Colonic mucosa (tissue), 4 donors: ENCODE measurements at regions not wholly inside any gene's neighbourhood (a gene's known extent, or its start where the extent isn't known, plus 50 kb on each side); places are given as distances from the start of the nearest gene placed in this dataset.

Experiments used
- DNase-seq: peaks from one replicate; pipeline ENCODE4 v3.0.0-alpha.2; 2020
- H3K27ac ChIP-seq: fragments of 200-600 bp; one replicate; pipeline ENCODE4 v1.8.0; 2021
- H3K27me3 ChIP-seq: fragments of 200-600 bp; one replicate; pipeline ENCODE4 v1.8.0; 2021
- H3K36me3 ChIP-seq: fragments of 200-600 bp; one replicate; pipeline ENCODE4 v1.8.0; 2021
- H3K4me1 ChIP-seq: fragments of 200-600 bp; one replicate; pipeline ENCODE4 v1.8.0; 2021; ENCODE audit warnings: mild to moderate bottlenecking
- H3K4me3 ChIP-seq: fragments of 200-600 bp; one replicate; pipeline ENCODE4 v1.8.0; 2021
- H3K9ac ChIP-seq, 2 donors: one replicate each; pipeline ENCODE4 v1.7.0; 2013; ENCODE audit warnings: control low read depth in 2 of 2, low read depth in 2 of 2, low read length in 2 of 2
- H3K9me3 ChIP-seq: fragments of 200-600 bp; one replicate; pipeline ENCODE4 v1.8.0; 2021
- CTCF ChIP-seq: fragments of 200-600 bp; IDR thresholded peaks from one replicate; pipeline ENCODE4 v1.8.0; 2022; ENCODE audit warnings: antibody characterized with exemption, mild to moderate bottlenecking
- intact Hi-C: fragments of 100-400 bp; cut with DNase I; formaldehyde crosslinking; loops from one replicate; pipeline ENCODE4 v1.14.1; 2022
- donor health status: healthy.
- donor health status: DM: no; HTN: no; CAD: no.
- donor health status: DM: no; HTN: no; CAD: no.

DNA sequence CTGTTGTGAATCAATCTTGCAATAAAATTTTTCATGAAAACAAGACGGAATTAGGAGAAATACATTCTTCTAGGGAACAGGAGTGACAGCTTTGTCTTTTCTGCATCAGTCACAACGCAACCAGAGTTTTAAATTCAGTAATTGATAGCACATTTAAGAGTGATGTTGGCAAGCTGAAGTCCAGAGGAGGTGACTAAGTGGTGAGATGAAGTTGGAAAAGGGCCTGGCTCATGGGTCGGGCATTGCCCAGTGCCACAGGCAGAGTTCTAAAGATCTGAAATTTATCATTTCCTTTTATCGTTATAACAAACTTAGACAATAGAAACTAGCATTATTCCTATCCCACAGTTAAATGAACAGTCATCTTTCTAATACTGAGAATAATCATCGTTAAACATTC, 764.6 kb upstream of the ZEB2 start:
- Histone ChIP-seq H3K9me3 (no peaks in the 10 kb centered on the region), H3K4me3 (no peak overlapping the region), H3K36me3 (no peaks in the 10 kb centered on the region), H3K9ac (no peak overlapping the region), H3K4me1 (no peaks in the 10 kb centered on the region), H3K27ac (no peak overlapping the region), H3K27me3 (no peaks in the 10 kb centered on the region)
- intact Hi-C loops: no loop called here
- TF ChIP-seq CTCF: no peak
- no peak for DNase-seq

DNA sequence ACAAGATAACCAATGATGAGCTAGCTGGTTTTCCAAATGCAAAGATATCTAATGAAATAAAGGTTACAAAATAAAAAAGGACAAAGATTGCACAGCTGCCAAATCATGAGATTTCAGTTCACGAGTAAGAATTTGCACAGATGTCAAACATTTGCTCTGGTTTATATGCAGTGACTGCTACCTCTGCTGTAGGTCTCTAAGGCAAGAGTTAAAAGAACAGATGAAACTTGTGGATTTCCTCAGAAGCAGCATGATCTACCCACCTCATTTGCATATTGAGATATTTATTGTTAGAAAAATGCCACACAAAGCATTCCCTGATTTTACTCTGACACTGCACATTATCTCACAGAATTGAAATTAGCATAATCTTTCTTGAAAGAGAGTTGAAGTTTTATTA, 763.2 kb upstream of the ZEB2 start:
- Histone ChIP-seq H3K9ac (no peak overlapping the region), H3K27me3 (no peaks in the 10 kb centered on the region), H3K27ac (no peak overlapping the region), H3K9me3 (no peaks in the 10 kb centered on the region), H3K4me1 (no peaks in the 10 kb centered on the region), H3K4me3 (no peak overlapping the region), H3K36me3 (no peaks in the 10 kb centered on the region)
- no peak for DNase-seq
- intact Hi-C loops: no loop called here
- no peak for TF ChIP-seq CTCF

DNA sequence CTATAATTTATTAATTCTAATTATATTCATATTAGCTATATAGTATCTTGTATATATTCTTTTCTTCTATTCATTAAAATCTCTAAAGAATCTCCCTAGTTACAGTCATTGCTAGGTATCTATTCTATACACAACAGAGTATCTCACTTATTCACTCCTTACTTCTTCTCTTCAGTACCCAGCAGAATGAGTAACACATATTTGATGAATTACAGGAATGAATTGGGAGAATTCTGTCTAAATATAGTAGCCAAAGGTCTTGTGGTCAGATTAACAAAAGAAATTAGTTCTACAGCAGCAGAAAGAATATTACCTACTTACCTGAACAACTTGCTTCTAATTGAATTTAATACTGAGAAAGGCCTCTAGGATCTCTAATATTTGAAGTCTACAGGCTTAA, 758.0 kb upstream of the ZEB2 start:
- TF ChIP-seq CTCF: no peak
- Histone ChIP-seq H3K27ac (no peak overlapping the region), H3K27me3 (no peaks in the 10 kb centered on the region), H3K9me3 (no peaks in the 10 kb centered on the region), H3K4me1 (no peaks in the 10 kb centered on the region), H3K4me3 (no peak overlapping the region), H3K36me3 (no peaks in the 10 kb centered on the region), H3K9ac (no peak overlapping the region)
- intact Hi-C loops: no loop called here
- no peak for DNase-seq

GRCh38 chr2:145273840-145274239, 753.9 kb upstream of the ZEB2 start:
- intact Hi-C loops: no loop called here

GRCh38 chr2:145268931-145269330, 749.0 kb upstream of the ZEB2 start:
- Histone ChIP-seq H3K27ac (no peak overlapping the region), H3K4me3 (no peak overlapping the region), H3K27me3 (no peaks in the 10 kb centered on the region), H3K9ac (no peak overlapping the region), H3K9me3 (no peaks in the 10 kb centered on the region), H3K4me1 (no peaks in the 10 kb centered on the region), H3K36me3 (no peaks in the 10 kb centered on the region)
- DNase-seq: no peak
- TF ChIP-seq CTCF: no peak
- intact Hi-C loops: no loop called here

More at GRCh38 chr2:145273840-145274239, 753.9 kb upstream of the ZEB2 start:
- no peak for DNase-seq
- Histone ChIP-seq H3K9me3 (no peaks in the 10 kb centered on the region), H3K27me3 (no peaks in the 10 kb centered on the region), H3K36me3 (no peaks in the 10 kb centered on the region), H3K27ac (no peak overlapping the region), H3K4me3 (no peak overlapping the region), H3K4me1 (no peaks in the 10 kb centered on the region), H3K9ac (no peak overlapping the region)
- no peak for TF ChIP-seq CTCF

GRCh38 chr2:145267451-145267850, 747.5 kb upstream of the ZEB2 start:
- Histone ChIP-seq H3K36me3 (no peaks in the 10 kb centered on the region), H3K9me3 (no peaks in the 10 kb centered on the region), H3K27ac (no peak overlapping the region), H3K9ac (no peak overlapping the region), H3K4me1 (no peaks in the 10 kb centered on the region), H3K27me3 (no peaks in the 10 kb centered on the region), H3K4me3 (no peak overlapping the region)
- DNase-seq: no peak
- intact Hi-C loops: no loop called here
- TF ChIP-seq CTCF: no peak
